NT2/D1 (cell line): ENCODE measurements at regions not wholly inside any gene's neighbourhood (a gene's known extent, or its start where the extent isn't known, plus 50 kb on each side); places are given as distances from the start of the nearest gene placed in this dataset.

ENCODE experiments used
- DNase-seq: peaks from one replicate; pipeline ENCODE4 v3.0.0-alpha.2; 2011; ENCODE audit warnings: low read depth, low spot score
- H3K27me3 ChIP-seq: 2 replicates; pipeline ENCODE4 v1.6.0; 2011; ENCODE audit warnings: mild to moderate bottlenecking; ENCODE audit not compliant: insufficient read length, insufficient read depth
- H3K36me3 ChIP-seq: 2 replicates; pipeline ENCODE4 v1.6.1; 2011; ENCODE audit warnings: mild to moderate bottlenecking, low read length, mixed read lengths; ENCODE audit not compliant: insufficient read depth, insufficient read length
- H3K4me1 ChIP-seq: 2 replicates; pipeline ENCODE4 v1.5.1; 2011; ENCODE audit not compliant: insufficient read depth, insufficient read length
- H3K4me3 ChIP-seq: 2 replicates; pipeline ENCODE4 v1.5.1; 2011; ENCODE audit warnings: low read depth; ENCODE audit not compliant: insufficient read length
- H3K9ac ChIP-seq: 2 replicates; pipeline ENCODE4 v1.6.0; 2011; ENCODE audit warnings: low read depth; ENCODE audit not compliant: insufficient read length
- H3K9me3 ChIP-seq: 2 replicates; pipeline ENCODE4 v1.5.1; 2011; ENCODE audit warnings: mild to moderate bottlenecking, low read length; ENCODE audit not compliant: insufficient read depth
- SUZ12 ChIP-seq: IDR thresholded peaks from 2 replicates; pipeline ENCODE4 v1.6.1; 2011; ENCODE audit not compliant: insufficient read length, insufficient read depth; ENCODE audit errors: extremely low read depth
- YY1 ChIP-seq: IDR thresholded peaks from 2 replicates; pipeline ENCODE4 v1.6.1; 2011; ENCODE audit not compliant: insufficient read length, insufficient read depth
- ZNF274 ChIP-seq: IDR thresholded peaks from 2 replicates; pipeline ENCODE4 v1.6.1; 2011; ENCODE audit warnings: mild to moderate bottlenecking, low read depth, low read length

DNA sequence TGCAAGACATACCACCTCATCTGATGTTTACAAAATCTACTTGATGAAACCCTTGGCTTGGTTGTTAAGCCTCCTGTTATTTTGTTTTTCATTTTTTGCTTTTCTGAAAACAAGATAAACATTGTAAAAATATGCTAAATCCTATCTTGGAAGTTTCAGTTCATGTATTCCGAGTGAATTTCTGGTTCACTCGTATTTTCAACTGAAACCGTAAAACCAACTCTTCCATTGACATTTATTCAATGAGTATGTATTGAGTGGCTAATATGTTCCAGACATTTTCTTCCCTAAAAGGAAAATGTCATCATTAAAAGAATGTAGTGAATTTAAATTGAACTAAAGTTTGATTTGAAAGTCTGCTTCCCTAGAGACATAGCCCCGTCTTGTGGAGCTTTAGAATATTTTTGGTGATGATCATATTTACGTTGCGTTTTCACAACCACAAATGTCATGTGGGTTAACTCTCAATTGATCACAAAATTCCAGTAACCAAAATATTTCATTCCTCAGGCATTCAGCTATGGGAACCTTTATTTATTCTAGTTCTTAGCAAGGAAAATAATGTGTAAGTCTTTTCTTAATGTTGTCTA lies 204.2 kb downstream of the MBD2 start:
- Histone ChIP-seq H3K27me3 (no peaks in the 10 kb centered on the region), H3K9me3 (no peaks in the 10 kb centered on the region), H3K9ac (no peak overlapping the region), H3K4me3 (no peak overlapping the region), H3K36me3 (no peaks in the 10 kb centered on the region), H3K4me1 (no peaks in the 10 kb centered on the region)
- DNase-seq: no peak
- TF ChIP-seq SUZ12 (no peak), ZNF274 (no peak), YY1 (no peak)

DNA sequence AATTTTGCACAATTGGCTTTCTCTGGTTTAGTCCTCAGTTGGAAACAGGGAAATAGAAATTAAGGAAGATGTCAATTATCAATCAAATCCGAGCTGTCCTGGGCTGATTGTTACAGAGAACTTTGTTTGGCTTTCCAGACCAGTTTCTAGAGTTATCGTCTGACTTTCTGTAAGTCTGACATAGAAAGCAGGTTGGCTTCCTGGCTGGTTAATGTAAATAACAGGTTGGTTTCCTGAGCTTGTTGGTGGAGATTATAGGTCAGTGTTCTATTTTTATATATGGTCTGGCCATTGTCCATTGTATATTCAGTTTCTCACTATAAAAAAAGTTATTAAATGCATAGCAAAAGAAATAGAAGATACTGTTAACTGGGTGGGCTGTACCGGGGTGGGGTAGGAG lies 204.8 kb downstream of the MBD2 start:
- TF ChIP-seq YY1: no peak
- no peak for TF ChIP-seq SUZ12
- no peak for TF ChIP-seq ZNF274
- Histone ChIP-seq H3K4me3 (no peak overlapping the region), H3K36me3 (no peaks in the 10 kb centered on the region), H3K9me3 (no peaks in the 10 kb centered on the region), H3K9ac (no peak overlapping the region), H3K4me1 (no peaks in the 10 kb centered on the region), H3K27me3 (no peaks in the 10 kb centered on the region)
- DNase-seq: no peak

DNA sequence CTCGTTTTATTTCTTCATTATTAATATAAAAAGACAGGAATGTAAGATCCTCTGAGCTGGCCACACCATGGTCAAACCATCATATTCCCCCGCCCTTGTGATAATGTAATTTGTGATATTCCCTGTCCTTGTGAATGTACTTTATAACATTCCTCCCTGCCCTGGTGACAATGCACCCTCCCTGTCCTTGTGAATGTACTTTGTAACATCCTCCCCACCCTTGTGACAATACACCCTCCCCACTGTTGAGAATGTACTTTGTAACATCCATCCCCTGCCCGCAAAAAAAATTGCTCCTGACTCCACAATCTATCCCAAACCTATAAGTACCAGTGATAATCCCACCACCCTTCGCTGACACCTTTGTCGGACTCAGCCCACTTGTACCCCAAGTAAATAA lies 211.0 kb downstream of the MBD2 start:
- no peak for DNase-seq
- Histone ChIP-seq H3K27me3 (no peaks in the 10 kb centered on the region), H3K4me3 (no peak overlapping the region), H3K4me1 (no peaks in the 10 kb centered on the region), H3K9ac (no peak overlapping the region), H3K9me3 (no peaks in the 10 kb centered on the region), H3K36me3 (no peaks in the 10 kb centered on the region)
- TF ChIP-seq YY1: no peak
- TF ChIP-seq SUZ12: no peak
- no peak for TF ChIP-seq ZNF274

- no peaks in the 10 kb centered on the region for H3K27me3 ChIP-seq
- no peaks in the 10 kb centered on the region for H3K4me1 ChIP-seq
- no peaks in the 10 kb centered on the region for H3K36me3 ChIP-seq
- no peak overlapping the region for H3K9ac ChIP-seq
- no peaks in the 10 kb centered on the region for H3K9me3 ChIP-seq
- TF ChIP-seq YY1 (no peak), SUZ12 (no peak), ZNF274 (no peak)
- no peak overlapping the region for H3K4me3 ChIP-seq
- no peak for DNase-seq
Observed at GRCh38 chr18:54004828-54005227, 219.6 kb downstream of the MBD2 start.

DNA sequence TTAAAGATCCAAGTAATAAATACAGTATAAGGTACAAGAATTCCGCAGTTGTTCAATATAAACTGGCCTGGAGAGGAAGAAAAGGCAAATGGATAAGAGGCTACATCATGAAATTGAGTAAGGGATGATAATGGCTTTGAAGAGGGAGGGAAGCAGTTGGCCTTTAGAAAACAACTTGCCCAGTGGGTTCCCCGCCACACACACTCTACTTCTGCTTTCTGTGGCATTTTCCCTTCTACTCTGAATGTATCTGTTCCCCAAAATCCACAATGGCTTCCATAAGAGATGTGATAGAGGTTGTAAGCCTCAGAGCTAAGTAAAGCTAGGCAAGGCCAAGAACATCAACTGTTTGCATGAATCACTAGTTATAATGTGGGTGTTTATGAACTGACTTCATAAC lies 221.3 kb downstream of the MBD2 start:
- H3K9me3 ChIP-seq: no peaks in the 10 kb centered on the region
- no peak for TF ChIP-seq SUZ12
- no peak for TF ChIP-seq YY1
- TF ChIP-seq ZNF274: no peak
- no peaks in the 10 kb centered on the region for H3K4me1 ChIP-seq
- no peak overlapping the region for H3K4me3 ChIP-seq
- no peaks in the 10 kb centered on the region for H3K27me3 ChIP-seq
- H3K9ac ChIP-seq: no peak overlapping the region
- DNase-seq: no peak
- H3K36me3 ChIP-seq: no peaks in the 10 kb centered on the region

DNA sequence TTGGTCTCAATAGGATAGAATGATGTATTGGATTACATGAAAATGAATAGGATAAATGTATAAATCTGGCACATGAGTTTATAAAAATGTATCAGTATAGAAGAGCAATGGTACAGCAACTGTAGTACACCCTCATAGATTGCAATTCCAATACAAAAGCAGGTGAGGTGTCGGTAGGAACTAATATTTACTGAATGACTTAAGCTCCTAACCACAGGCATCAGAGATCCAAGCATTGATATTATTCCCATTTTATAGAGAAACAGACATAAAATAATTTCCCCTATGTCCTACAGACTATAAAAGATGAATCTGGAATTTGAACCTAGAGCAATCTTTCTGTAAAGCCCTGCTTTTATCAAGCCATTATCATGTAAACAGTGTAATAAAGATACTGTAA lies 227.4 kb downstream of the MBD2 start:
- no peak overlapping the region for H3K9ac ChIP-seq
- no peak for DNase-seq
- no peak overlapping the region for H3K4me3 ChIP-seq
- H3K9me3 ChIP-seq: no peaks in the 10 kb centered on the region
- no peaks in the 10 kb centered on the region for H3K36me3 ChIP-seq
- no peaks in the 10 kb centered on the region for H3K4me1 ChIP-seq
- no peak for TF ChIP-seq ZNF274
- no peak for TF ChIP-seq YY1
- H3K27me3 ChIP-seq: no peaks in the 10 kb centered on the region

- H3K27me3 ChIP-seq: no peaks in the 10 kb centered on the region
- no peak for TF ChIP-seq SUZ12
- no peak for TF ChIP-seq ZNF274
- TF ChIP-seq YY1: no peak
- no peaks in the 10 kb centered on the region for H3K36me3 ChIP-seq
- DNase-seq: no peak
- H3K9ac ChIP-seq: no peak overlapping the region
- H3K4me3 ChIP-seq: no peak overlapping the region
- no peaks in the 10 kb centered on the region for H3K4me1 ChIP-seq
- H3K9me3 ChIP-seq: no peaks in the 10 kb centered on the region
Observed at GRCh38 chr18:53994016-53994415, 230.5 kb downstream of the MBD2 start.
